ENCODE measurements at regions not wholly inside any gene's neighbourhood (a gene's known extent, or its start where the extent isn't known, plus 50 kb on each side); places are given as distances from the start of the nearest gene placed in this dataset.

DNA sequence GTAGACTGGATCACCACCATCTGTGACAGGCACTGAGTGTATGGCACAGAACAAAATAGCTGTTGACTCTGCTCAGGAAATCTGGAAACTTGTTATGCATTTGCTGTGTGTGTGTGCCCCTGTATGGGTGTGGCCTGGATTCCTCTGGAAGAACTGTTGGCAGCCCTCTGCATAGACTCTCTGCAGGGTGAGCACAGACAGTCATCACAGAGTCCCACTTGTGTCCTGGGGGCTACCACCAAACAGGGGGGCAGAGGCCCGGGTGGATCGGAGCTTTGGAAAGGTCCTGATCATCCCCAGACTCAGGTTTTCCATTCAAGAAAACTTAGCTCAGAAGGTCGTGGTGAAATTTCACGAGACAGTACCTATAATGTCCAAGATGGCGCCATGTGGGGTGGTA lies 258.6 kb downstream of the SOX11 start:
- TF ChIP-seq POLR2A (IDR thresholded peaks at IDR 0.05; ENCODE audit: low read length): no peak
- TF ChIP-seq GATA1 (IDR thresholded peaks at IDR 0.05; ENCODE audit: low read depth, low read length): no peak
